ENCODE measurements at regions not wholly inside any gene's neighbourhood (a gene's known extent, or its start where the extent isn't known, plus 50 kb on each side); places are given as distances from the start of the nearest gene placed in this dataset.

- no peak for TF ChIP-seq RAD21 (IDR thresholded peaks at IDR 0.05)
- TF ChIP-seq CTCF (IDR thresholded peaks at IDR 0.05; ENCODE audit: low read depth, low read length, missing input control), result no peak
- no peak for TF ChIP-seq ZBTB33 (IDR thresholded peaks at IDR 0.05)
- no peak for TF ChIP-seq FOXA1 (IDR thresholded peaks at IDR 0.05)
- no peak for TF ChIP-seq SP1 (IDR thresholded peaks at IDR 0.05)
- no peak for TF ChIP-seq TAF1 (conservative IDR thresholded peaks at IDR 0.05)
- no peak for TF ChIP-seq RXRA (IDR thresholded peaks at IDR 0.05)
- TF ChIP-seq, protein P1, sequence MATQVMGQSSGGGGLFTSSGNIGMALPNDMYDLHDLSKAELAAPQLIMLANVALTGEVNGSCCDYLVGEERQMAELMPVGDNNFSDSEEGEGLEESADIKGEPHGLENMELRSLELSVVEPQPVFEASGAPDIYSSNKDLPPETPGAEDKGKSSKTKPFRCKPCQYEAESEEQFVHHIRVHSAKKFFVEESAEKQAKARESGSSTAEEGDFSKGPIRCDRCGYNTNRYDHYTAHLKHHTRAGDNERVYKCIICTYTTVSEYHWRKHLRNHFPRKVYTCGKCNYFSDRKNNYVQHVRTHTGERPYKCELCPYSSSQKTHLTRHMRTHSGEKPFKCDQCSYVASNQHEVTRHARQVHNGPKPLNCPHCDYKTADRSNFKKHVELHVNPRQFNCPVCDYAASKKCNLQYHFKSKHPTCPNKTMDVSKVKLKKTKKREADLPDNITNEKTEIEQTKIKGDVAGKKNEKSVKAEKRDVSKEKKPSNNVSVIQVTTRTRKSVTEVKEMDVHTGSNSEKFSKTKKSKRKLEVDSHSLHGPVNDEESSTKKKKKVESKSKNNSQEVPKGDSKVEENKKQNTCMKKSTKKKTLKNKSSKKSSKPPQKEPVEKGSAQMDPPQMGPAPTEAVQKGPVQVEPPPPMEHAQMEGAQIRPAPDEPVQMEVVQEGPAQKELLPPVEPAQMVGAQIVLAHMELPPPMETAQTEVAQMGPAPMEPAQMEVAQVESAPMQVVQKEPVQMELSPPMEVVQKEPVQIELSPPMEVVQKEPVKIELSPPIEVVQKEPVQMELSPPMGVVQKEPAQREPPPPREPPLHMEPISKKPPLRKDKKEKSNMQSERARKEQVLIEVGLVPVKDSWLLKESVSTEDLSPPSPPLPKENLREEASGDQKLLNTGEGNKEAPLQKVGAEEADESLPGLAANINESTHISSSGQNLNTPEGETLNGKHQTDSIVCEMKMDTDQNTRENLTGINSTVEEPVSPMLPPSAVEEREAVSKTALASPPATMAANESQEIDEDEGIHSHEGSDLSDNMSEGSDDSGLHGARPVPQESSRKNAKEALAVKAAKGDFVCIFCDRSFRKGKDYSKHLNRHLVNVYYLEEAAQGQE (IDR thresholded peaks at IDR 0.05), result no peak
- no peak for TF ChIP-seq MAX (IDR thresholded peaks at IDR 0.05)
Observed at GRCh38 chr13:58729361-58729760, 1097.8 kb downstream of the PCDH17 start.
